ENCODE measurements at regions not wholly inside any gene's neighbourhood (a gene's known extent, or its start where the extent isn't known, plus 50 kb on each side); places are given as distances from the start of the nearest gene placed in this dataset.

DNA sequence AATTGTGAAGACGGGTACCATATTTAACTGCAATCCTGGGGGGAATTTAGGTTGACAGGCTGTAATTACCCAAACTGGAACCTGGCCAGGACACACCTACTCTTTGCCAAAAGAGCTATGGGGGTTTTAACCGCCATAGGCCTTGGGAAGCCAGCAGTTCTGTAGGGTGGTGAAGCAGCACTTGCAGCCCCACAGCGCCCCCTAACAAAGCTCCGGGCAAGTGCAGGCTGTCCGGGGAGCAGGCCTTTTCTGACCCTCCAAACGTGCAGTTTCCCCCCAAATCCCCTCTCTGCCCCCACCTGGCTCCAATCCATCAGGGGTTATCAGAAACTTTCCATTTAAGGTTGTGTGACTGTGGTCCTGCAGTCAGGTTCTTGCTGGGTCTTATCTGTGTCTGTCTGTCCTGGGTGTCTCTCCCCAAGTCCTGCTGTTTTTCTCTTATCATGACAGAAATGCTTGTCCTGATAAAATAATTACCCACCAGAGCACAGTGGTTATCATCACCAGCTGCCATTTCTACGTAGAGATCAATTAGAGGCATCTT lies 350.9 kb downstream of the MID1IP1 start:
- Histone ChIP-seq H3K27me3 (ENCODE audit: control insufficient read depth in 1 of 2, insufficient read depth in 1 of 2, low read length in 2 of 2) (peaks cover 0 to 33% of the 10 kb centered on the region in 2 experiments), H4K8ac (ENCODE audit: low read length) (no peak overlapping the region), H2BK15ac (ENCODE audit: low read depth, poor library complexity, severe bottlenecking) (peak overlapping the region; percentile 52), H3K9ac (ENCODE audit: low read length) (no peak overlapping the region), H3K9me3 (ENCODE audit: control insufficient read depth, low read length) (no peaks in the 10 kb centered on the region), H3K14ac (ENCODE audit: low read length in 2 of 2) (no peak overlapping the region), H2BK120ac (ENCODE audit: low read depth, low read length) (no peak overlapping the region), H2AK5ac (ENCODE audit: low read length, severe bottlenecking) (no peak overlapping the region), H3K79me1 (replicated peaks; ENCODE audit: low read length, poor library complexity, severe bottlenecking) (no peaks in the 10 kb centered on the region), H3K27ac (ENCODE audit: low read length, poor library complexity, severe bottlenecking) (no peak overlapping the region), H2AFZ (ENCODE audit: low read depth, low read length) (no peak overlapping the region), H3K4ac (ENCODE audit: low read depth in 1 of 2, low read length in 2 of 2) (no peak overlapping the region), H3K4me1 (ENCODE audit: control insufficient read depth, insufficient read depth, low read depth, low read length) (no peaks in the 10 kb centered on the region), H3K4me3 (ENCODE audit: insufficient read depth in 1 of 2, low read depth in 1 of 2, low read length in 2 of 2) (no peak overlapping the region), H3K18ac (ENCODE audit: low read depth in 1 of 2, low read length in 2 of 2) (no peak overlapping the region), H3K36me3 (ENCODE audit: control insufficient read depth in 1 of 2, insufficient read depth in 2 of 2, low read depth in 1 of 2, low read length in 2 of 2) (no peaks in the 10 kb centered on the region), H3K4me2 (ENCODE audit: low read length, poor library complexity, severe bottlenecking) (no peak overlapping the region), H3K23ac (ENCODE audit: low read length in 2 of 2) (no peak overlapping the region), H2BK12ac (ENCODE audit: low read length in 2 of 2) (no peak overlapping the region), H2BK5ac (ENCODE audit: low read depth, low read length, poor library complexity, severe bottlenecking) (no peak overlapping the region), H4K91ac (ENCODE audit: low read length) (no peak overlapping the region)
- WGBS: 35% methylated on average over 3 of the region's 7 CpGs
- DNase-seq: peak; percentile 12

DNA sequence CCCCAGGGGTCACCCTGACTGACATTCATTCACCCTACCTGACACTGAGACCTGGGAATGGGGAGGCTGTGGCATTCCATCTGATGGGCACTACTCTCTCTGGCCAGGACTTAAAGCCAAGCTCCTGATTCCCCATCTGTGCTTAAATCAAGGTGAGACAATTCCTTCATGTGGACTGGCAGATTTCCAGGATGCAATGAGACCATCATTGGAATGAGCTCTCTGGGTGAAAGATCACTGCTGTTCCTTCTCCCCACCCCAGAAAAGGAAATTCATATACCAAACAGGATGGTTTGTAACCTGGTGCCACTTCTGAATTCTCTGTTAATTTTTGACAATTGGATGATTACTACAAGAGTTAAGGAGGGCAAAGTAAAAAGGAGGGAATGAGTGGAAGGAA lies 354.8 kb downstream of the MID1IP1 start:
- Histone ChIP-seq H3K27ac (ENCODE audit: low read length, poor library complexity, severe bottlenecking) (no peak overlapping the region), H2BK12ac (ENCODE audit: low read length in 2 of 2) (no peak overlapping the region), H4K8ac (ENCODE audit: low read length) (no peak overlapping the region), H2AK5ac (ENCODE audit: low read length, severe bottlenecking) (no peak overlapping the region), H3K18ac (ENCODE audit: low read depth in 1 of 2, low read length in 2 of 2) (no peak overlapping the region), H3K9me3 (ENCODE audit: control insufficient read depth, low read length) (no peaks in the 10 kb centered on the region), H3K9ac (ENCODE audit: low read length) (no peak overlapping the region), H3K4me2 (ENCODE audit: low read length, poor library complexity, severe bottlenecking) (no peak overlapping the region), H2BK120ac (ENCODE audit: low read depth, low read length) (no peak overlapping the region), H3K14ac (ENCODE audit: low read length in 2 of 2) (no peak overlapping the region), H3K36me3 (ENCODE audit: control insufficient read depth in 1 of 2, insufficient read depth in 2 of 2, low read depth in 1 of 2, low read length in 2 of 2) (no peaks in the 10 kb centered on the region), H3K4me3 (ENCODE audit: insufficient read depth in 1 of 2, low read depth in 1 of 2, low read length in 2 of 2) (no peak overlapping the region), H2AFZ (ENCODE audit: low read depth, low read length) (no peak overlapping the region), H2BK15ac (ENCODE audit: low read depth, poor library complexity, severe bottlenecking) (no peak overlapping the region), H4K91ac (ENCODE audit: low read length) (no peak overlapping the region), H3K4ac (ENCODE audit: low read depth in 1 of 2, low read length in 2 of 2) (no peak overlapping the region), H3K27me3 (ENCODE audit: control insufficient read depth in 1 of 2, insufficient read depth in 1 of 2, low read length in 2 of 2) (peaks cover 0 to 50% of the 10 kb centered on the region in 2 experiments), H3K4me1 (ENCODE audit: control insufficient read depth, insufficient read depth, low read depth, low read length) (no peaks in the 10 kb centered on the region), H3K79me1 (replicated peaks; ENCODE audit: low read length, poor library complexity, severe bottlenecking) (no peaks in the 10 kb centered on the region), H3K23ac (ENCODE audit: low read length in 2 of 2) (no peak overlapping the region), H2BK5ac (ENCODE audit: low read depth, low read length, poor library complexity, severe bottlenecking) (no peak overlapping the region)
- no peak for DNase-seq

DNA sequence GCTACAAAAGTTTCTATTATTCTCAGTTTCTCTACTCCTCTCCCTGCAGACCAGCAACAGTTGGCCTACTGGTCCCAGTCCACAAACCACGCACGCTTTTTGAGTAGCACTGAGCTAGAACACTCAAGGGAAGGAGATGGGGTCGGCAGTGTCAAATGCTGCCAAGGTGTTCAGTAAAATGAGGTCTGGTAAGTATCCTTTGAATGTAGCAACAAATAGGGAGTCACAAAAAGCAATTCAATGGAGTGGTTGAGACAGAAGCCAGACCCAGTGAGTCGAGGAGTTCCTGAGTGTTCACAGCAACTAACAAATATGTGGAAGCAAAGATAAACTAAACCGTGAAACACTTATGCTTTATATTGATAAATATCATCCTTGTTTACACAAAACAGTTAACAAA lies 355.7 kb downstream of the MID1IP1 start:
- no peak overlapping the region for H3K14ac ChIP-seq (ENCODE audit: low read length in 2 of 2)
- no peak overlapping the region for H3K4me2 ChIP-seq (ENCODE audit: low read length, poor library complexity, severe bottlenecking)
- H3K9me3 ChIP-seq (ENCODE audit: control insufficient read depth, low read length): no peaks in the 10 kb centered on the region
- H2BK12ac ChIP-seq (ENCODE audit: low read length in 2 of 2): no peak overlapping the region
- H2AFZ ChIP-seq (ENCODE audit: low read depth, low read length): no peak overlapping the region
- no peaks in the 10 kb centered on the region for H3K36me3 ChIP-seq (ENCODE audit: control insufficient read depth in 1 of 2, insufficient read depth in 2 of 2, low read depth in 1 of 2, low read length in 2 of 2)
- H3K4ac ChIP-seq (ENCODE audit: low read depth in 1 of 2, low read length in 2 of 2): no peak overlapping the region
- H3K27ac ChIP-seq (ENCODE audit: low read length, poor library complexity, severe bottlenecking): no peak overlapping the region
- no peak overlapping the region for H3K9ac ChIP-seq (ENCODE audit: low read length)
- H2AK5ac ChIP-seq (ENCODE audit: low read length, severe bottlenecking): no peak overlapping the region
- no peak overlapping the region for H2BK5ac ChIP-seq (ENCODE audit: low read depth, low read length, poor library complexity, severe bottlenecking)
- H3K4me1 ChIP-seq (ENCODE audit: control insufficient read depth, insufficient read depth, low read depth, low read length): no peaks in the 10 kb centered on the region
- H2BK15ac ChIP-seq (ENCODE audit: low read depth, poor library complexity, severe bottlenecking): no peak overlapping the region
- DNase-seq: peak; percentile 49
- H3K23ac ChIP-seq (ENCODE audit: low read length in 2 of 2): no peak overlapping the region
- H3K27me3 ChIP-seq (ENCODE audit: control insufficient read depth in 1 of 2, insufficient read depth in 1 of 2, low read length in 2 of 2): peaks cover 8 to 54% of the 10 kb centered on the region in 2 experiments
- 54% methylated on average over 3 of the region's 5 CpGs for WGBS
- H4K8ac ChIP-seq (ENCODE audit: low read length): no peak overlapping the region
- no peak overlapping the region for H3K18ac ChIP-seq (ENCODE audit: low read depth in 1 of 2, low read length in 2 of 2)
- H3K79me1 ChIP-seq (replicated peaks; ENCODE audit: low read length, poor library complexity, severe bottlenecking): no peaks in the 10 kb centered on the region
- H2BK120ac ChIP-seq (ENCODE audit: low read depth, low read length): no peak overlapping the region
- no peak overlapping the region for H3K4me3 ChIP-seq (ENCODE audit: insufficient read depth in 1 of 2, low read depth in 1 of 2, low read length in 2 of 2)
- no peak overlapping the region for H4K91ac ChIP-seq (ENCODE audit: low read length)

DNA sequence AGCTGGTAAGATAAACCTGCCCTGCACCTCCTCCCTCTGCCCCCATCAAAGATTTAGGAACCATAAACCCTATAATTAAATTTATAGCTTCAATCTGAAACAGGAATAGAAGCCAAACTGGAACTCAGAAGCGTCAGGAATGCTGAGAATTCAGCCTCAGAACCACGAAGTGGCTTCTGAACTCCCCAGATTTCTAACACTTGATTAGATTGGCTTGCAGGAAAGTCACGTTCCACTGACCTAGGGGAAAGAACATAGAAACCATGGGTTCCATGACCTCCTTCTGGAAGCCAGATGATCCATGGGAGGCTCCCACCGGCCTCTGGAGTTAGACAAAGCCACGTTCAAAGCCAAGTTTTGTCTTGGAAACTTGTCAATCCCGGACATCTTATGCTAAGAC lies 356.5 kb downstream of the MID1IP1 start:
- peak overlapping the region in 1 of 2 experiments; percentile 48 for H3K18ac ChIP-seq (ENCODE audit: low read depth in 1 of 2, low read length in 2 of 2)
- no peaks in the 10 kb centered on the region for H3K79me1 ChIP-seq (replicated peaks; ENCODE audit: low read length, poor library complexity, severe bottlenecking)
- DNase-seq: peak; percentile 27
- H4K8ac ChIP-seq (ENCODE audit: low read length): no peak overlapping the region
- no peaks in the 10 kb centered on the region for H3K4me1 ChIP-seq (ENCODE audit: control insufficient read depth, insufficient read depth, low read depth, low read length)
- no peak overlapping the region for H2AFZ ChIP-seq (ENCODE audit: low read depth, low read length)
- no peak overlapping the region for H3K4me2 ChIP-seq (ENCODE audit: low read length, poor library complexity, severe bottlenecking)
- peaks cover 14 to 60% of the 10 kb centered on the region in 2 experiments for H3K27me3 ChIP-seq (ENCODE audit: control insufficient read depth in 1 of 2, insufficient read depth in 1 of 2, low read length in 2 of 2)
- no peak overlapping the region for H3K4me3 ChIP-seq (ENCODE audit: insufficient read depth in 1 of 2, low read depth in 1 of 2, low read length in 2 of 2)
- H2BK15ac ChIP-seq (ENCODE audit: low read depth, poor library complexity, severe bottlenecking): no peak overlapping the region
- H4K91ac ChIP-seq (ENCODE audit: low read length): no peak overlapping the region
- H3K9ac ChIP-seq (ENCODE audit: low read length): no peak overlapping the region
- no peak overlapping the region for H2BK12ac ChIP-seq (ENCODE audit: low read length in 2 of 2)
- H3K9me3 ChIP-seq (ENCODE audit: control insufficient read depth, low read length): no peaks in the 10 kb centered on the region
- no peak overlapping the region for H3K27ac ChIP-seq (ENCODE audit: low read length, poor library complexity, severe bottlenecking)
- H2BK5ac ChIP-seq (ENCODE audit: low read depth, low read length, poor library complexity, severe bottlenecking): no peak overlapping the region
- H2BK120ac ChIP-seq (ENCODE audit: low read depth, low read length): no peak overlapping the region
- no peak overlapping the region for H2AK5ac ChIP-seq (ENCODE audit: low read length, severe bottlenecking)
- no peak overlapping the region for H3K4ac ChIP-seq (ENCODE audit: low read depth in 1 of 2, low read length in 2 of 2)
- H3K14ac ChIP-seq (ENCODE audit: low read length in 2 of 2): no peak overlapping the region
- H3K36me3 ChIP-seq (ENCODE audit: control insufficient read depth in 1 of 2, insufficient read depth in 2 of 2, low read depth in 1 of 2, low read length in 2 of 2): no peaks in the 10 kb centered on the region
- no peak overlapping the region for H3K23ac ChIP-seq (ENCODE audit: low read length in 2 of 2)
- WGBS: 45% methylated on average over 6 of the region's 6 CpGs
